Spinal cord (tissue), 9 donors: ENCODE measurements at regions not wholly inside any gene's neighbourhood (a gene's known extent, or its start where the extent isn't known, plus 50 kb on each side); places are given as distances from the start of the nearest gene placed in this dataset.
A peak's percentile ranks its signal among the peaks of the same experiment; 100 is the strongest.
"Not testable (repeated sequence)": the region's sequence is repeated elsewhere in the genome, so short reads cannot be mapped to it uniquely, and the experiment has no call there.

Source experiments
- DNase-seq, 6 donors: peaks; one replicate each; pipeline versions ENCODE4 v3.0.0 to v3.0.0-alpha.2; 2013 to 2015; ENCODE audit warnings: low spot score in 6 of 6, low read depth in 4 of 6
- H3K27ac ChIP-seq: one replicate; pipeline ENCODE4 v1.5.1; 2013; ENCODE audit warnings: low read depth, low read length, control low read depth
- H3K27me3 ChIP-seq: one replicate; pipeline ENCODE4 v1.6.1; 2013; ENCODE audit warnings: low read length; ENCODE audit not compliant: control insufficient read depth, insufficient read depth
- H3K36me3 ChIP-seq: one replicate; pipeline ENCODE4 v1.6.1; 2013; ENCODE audit warnings: low read length; ENCODE audit not compliant: control insufficient read depth, insufficient read depth
- H3K4me1 ChIP-seq: one replicate; pipeline ENCODE4 v1.6.1; 2013; ENCODE audit warnings: low read length; ENCODE audit not compliant: control insufficient read depth, insufficient read depth
- H3K4me3 ChIP-seq: one replicate; pipeline ENCODE4 v1.5.1; 2013; ENCODE audit warnings: low read depth, low read length, control low read depth
- H3K9me3 ChIP-seq: one replicate; pipeline ENCODE4 v1.6.1; 2013; ENCODE audit warnings: low read length; ENCODE audit not compliant: control insufficient read depth, insufficient read depth
- WGBS: methylation state at CpG from one replicate; pipeline ENCODE4 v1.1.5; 2013; ENCODE audit warnings: missing lambda C conversion rate; ENCODE audit not compliant: insufficient coverage; 5-methylcytosine and 5-hydroxymethylcytosine counted together
- donor health status: healthy.

- no CpG with 5 or more reads among the region's 2 CpGs for WGBS
These were observed 101.3 kb upstream of the CAST start for GRCh38 chr5:96560857-96561256.

GRCh38 chr5:96562614-96563013 is 99.6 kb upstream of the CAST start:
- Histone ChIP-seq H3K27ac (no peak overlapping the region), H3K4me3 (no peak overlapping the region), H3K4me1 (no peaks in the 10 kb centered on the region), H3K36me3 (no peaks in the 10 kb centered on the region), H3K9me3 (no peaks in the 10 kb centered on the region), H3K27me3 (no peaks in the 10 kb centered on the region)
- no peak for DNase-seq

More at GRCh38 chr5:96560857-96561256, 101.3 kb upstream of the CAST start:
- H3K4me3 ChIP-seq, DNase-seq, H3K4me1 ChIP-seq, H3K27ac ChIP-seq, H3K36me3 ChIP-seq, H3K9me3 ChIP-seq, H3K27me3 ChIP-seq: not testable (repeated sequence)

DNA sequence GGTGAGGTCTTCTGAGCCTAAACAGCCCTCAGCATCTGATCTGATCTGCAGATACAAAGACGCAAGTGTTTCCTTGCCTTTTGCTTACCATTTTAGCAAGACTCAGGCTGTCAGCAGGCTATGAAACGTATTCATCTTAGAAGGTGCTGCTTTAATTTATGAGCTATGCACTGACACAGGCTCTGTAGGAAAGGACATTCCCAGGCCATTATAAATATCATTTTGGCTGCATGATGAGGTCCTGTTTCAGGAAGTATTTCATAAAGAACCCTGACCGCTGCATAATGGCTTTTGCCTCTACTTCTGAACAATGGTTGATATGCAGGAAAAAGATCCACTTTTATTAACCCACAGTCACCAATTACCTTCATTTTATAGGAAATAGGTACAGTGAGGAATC is 98.4 kb upstream of the CAST start:
- Histone ChIP-seq H3K9me3 (no peaks in the 10 kb centered on the region), H3K4me1 (no peaks in the 10 kb centered on the region), H3K27me3 (no peaks in the 10 kb centered on the region), H3K36me3 (no peaks in the 10 kb centered on the region), H3K4me3 (no peak overlapping the region), H3K27ac (no peak overlapping the region)
- 84% methylated on average over 2 of the region's 3 CpGs for WGBS
- no peak for DNase-seq

- Histone ChIP-seq H3K27me3 (no peaks in the 10 kb centered on the region), H3K36me3 (no peaks in the 10 kb centered on the region), H3K27ac (no peak overlapping the region), H3K4me1 (no peaks in the 10 kb centered on the region), H3K9me3 (no peaks in the 10 kb centered on the region), H3K4me3 (no peak overlapping the region)
- DNase-seq, result peak; percentile 35 to 94 (median 48)
- 45% methylated on average over 4 of the region's 8 CpGs for WGBS
These were observed 96.5 kb upstream of the CAST start for GRCh38 chr5:96565582-96566265.

GRCh38 chr5:96566833-96567587 is 95.2 kb upstream of the CAST start:
- no peaks in the 10 kb centered on the region for H3K4me1 ChIP-seq
- no peak overlapping the region for H3K27ac ChIP-seq
- H3K4me3 ChIP-seq, result no peak overlapping the region
- H3K36me3 ChIP-seq, result no peaks in the 10 kb centered on the region
- WGBS, result 65% methylated on average over 7 of the region's 8 CpGs
- H3K9me3 ChIP-seq, result no peaks in the 10 kb centered on the region
- peak in 1 of 6 donors; percentile 42 for DNase-seq
- H3K27me3 ChIP-seq, result no peaks in the 10 kb centered on the region

DNA sequence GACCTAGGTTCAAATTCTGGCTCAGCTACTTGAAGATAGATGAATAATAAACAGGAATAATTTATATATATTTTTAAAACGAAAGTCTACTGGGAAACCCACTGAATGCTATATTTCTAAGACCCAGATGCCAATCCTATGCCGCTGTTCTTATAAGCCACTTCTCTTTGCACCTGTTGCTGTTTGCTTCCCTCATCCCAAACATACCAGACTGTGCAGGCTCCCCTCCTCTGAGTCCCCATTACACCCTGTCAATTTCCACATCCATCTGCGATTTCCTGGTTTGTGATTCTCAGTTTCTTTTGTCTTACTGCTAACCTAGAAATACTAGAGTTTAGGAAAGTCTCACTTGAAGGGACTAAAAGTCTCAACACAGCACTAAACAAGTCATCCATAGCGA is 92.8 kb upstream of the CAST start:
- H3K27ac ChIP-seq, result no peak overlapping the region

GRCh38 chr5:96569770-96570169 is 92.4 kb upstream of the CAST start:
- no peak overlapping the region for H3K4me3 ChIP-seq
- no peak overlapping the region for H3K27ac ChIP-seq
- 57% methylated on average over 4 of the region's 4 CpGs for WGBS
- H3K27me3 ChIP-seq, result no peaks in the 10 kb centered on the region
- no peaks in the 10 kb centered on the region for H3K4me1 ChIP-seq
- DNase-seq, result no peak
- no peaks in the 10 kb centered on the region for H3K36me3 ChIP-seq
- H3K9me3 ChIP-seq, result no peaks in the 10 kb centered on the region

More for the DNA sequence above, 92.8 kb upstream of the CAST start:
- no peak overlapping the region for H3K4me3 ChIP-seq
- H3K9me3 ChIP-seq, result no peaks in the 10 kb centered on the region
- no peak for DNase-seq
- no peaks in the 10 kb centered on the region for H3K36me3 ChIP-seq
- H3K4me1 ChIP-seq, result no peaks in the 10 kb centered on the region
- 100% methylated on average over 2 of the region's 4 CpGs for WGBS
- no peaks in the 10 kb centered on the region for H3K27me3 ChIP-seq

- Histone ChIP-seq H3K4me1 (no peaks in the 10 kb centered on the region), H3K27ac (no peak overlapping the region), H3K27me3 (no peaks in the 10 kb centered on the region), H3K4me3 (no peak overlapping the region), H3K36me3 (no peaks in the 10 kb centered on the region), H3K9me3 (no peaks in the 10 kb centered on the region)
- no peak for DNase-seq
- 93% methylated on average over 1 of the region's 5 CpGs for WGBS
These were observed 89.2 kb upstream of the CAST start for GRCh38 chr5:96572864-96573512.

DNA sequence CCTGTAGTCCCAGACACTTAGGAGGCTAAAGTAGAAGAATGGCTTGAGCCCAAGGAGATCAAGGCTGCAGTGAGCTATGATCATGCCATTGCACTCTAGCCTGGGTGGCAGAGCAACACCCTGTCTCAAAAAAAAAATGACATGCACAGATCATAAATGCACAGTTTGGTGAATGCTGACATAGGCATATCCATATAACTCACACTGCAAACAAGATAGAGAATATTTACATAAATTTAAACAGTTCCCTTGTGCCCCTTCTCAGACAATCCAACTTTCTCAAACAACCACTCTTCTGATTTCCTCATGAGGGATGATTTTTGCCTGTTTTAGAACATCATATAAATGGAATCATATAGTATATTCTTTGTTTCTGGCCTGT is 88.7 kb upstream of the CAST start:
- Histone ChIP-seq H3K36me3 (no peaks in the 10 kb centered on the region), H3K9me3 (no peaks in the 10 kb centered on the region), H3K4me3 (no peak overlapping the region), H3K4me1 (no peaks in the 10 kb centered on the region), H3K27me3 (no peaks in the 10 kb centered on the region), H3K27ac (no peak overlapping the region)
- DNase-seq, result no peak

DNA sequence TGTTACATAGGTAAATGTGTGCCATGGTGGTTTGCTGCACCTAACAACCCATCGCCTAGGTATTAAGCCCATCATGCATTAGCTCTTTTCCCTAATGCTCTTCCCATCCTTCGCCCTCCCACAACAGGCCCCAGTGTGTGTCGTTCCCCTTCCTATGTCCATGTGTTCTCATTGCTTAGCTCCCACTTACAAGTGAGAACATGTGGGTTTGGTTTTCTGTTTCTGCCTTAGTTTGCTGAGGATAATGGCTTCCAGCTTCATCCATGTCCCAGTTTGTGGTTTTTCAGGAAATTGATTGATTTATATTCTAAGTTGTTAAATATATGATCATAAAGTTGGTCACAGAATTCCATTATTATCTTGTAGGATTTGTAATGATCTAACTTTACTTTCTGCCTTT is 85.3 kb upstream of the CAST start:
- Histone ChIP-seq H3K4me1 (no peaks in the 10 kb centered on the region), H3K27ac (no peak overlapping the region), H3K27me3 (no peaks in the 10 kb centered on the region), H3K4me3 (no peak overlapping the region), H3K36me3 (no peaks in the 10 kb centered on the region), H3K9me3 (no peaks in the 10 kb centered on the region)
- WGBS, result no CpG with 5 or more reads among the region's 3 CpGs
- no peak for DNase-seq
